Muscle layer of duodenum (tissue), 2 donors: ENCODE measurements at regions not wholly inside any gene's neighbourhood (a gene's known extent, or its start where the extent isn't known, plus 50 kb on each side); places are given as distances from the start of the nearest gene placed in this dataset.
A peak's percentile ranks its signal among the peaks of the same experiment; 100 is the strongest.
"Not testable (repeated sequence)": the region's sequence is repeated elsewhere in the genome, so short reads cannot be mapped to it uniquely, and the experiment has no call there.

Source experiments
- H3K27ac ChIP-seq: one replicate; pipeline ENCODE4 v1.7.0; 2013; ENCODE audit warnings: mild to moderate bottlenecking, low read length
- H3K27me3 ChIP-seq: one replicate; pipeline ENCODE4 v1.7.0; 2013; ENCODE audit warnings: low read depth, mild to moderate bottlenecking, control low read depth, low read length
- H3K36me3 ChIP-seq, 2 donors: one replicate each; pipeline ENCODE4 v1.7.0; 2013; ENCODE audit warnings: low read length in 2 of 2, control low read depth in 1 of 2, mild to moderate bottlenecking in 1 of 2; ENCODE audit not compliant: insufficient read depth in 2 of 2, control insufficient read depth in 1 of 2
- H3K4me1 ChIP-seq, 2 donors: one replicate each; pipeline ENCODE4 v1.7.0; 2013; ENCODE audit warnings: low read length in 2 of 2, mild to moderate bottlenecking in 2 of 2, control low read depth in 1 of 2, moderate library complexity in 1 of 2; ENCODE audit not compliant: insufficient read depth in 2 of 2, control insufficient read depth in 1 of 2
- H3K4me3 ChIP-seq, 2 donors: one replicate each; pipeline ENCODE4 v1.7.0; 2013; ENCODE audit warnings: low read length in 2 of 2, low read depth in 1 of 2, mild to moderate bottlenecking in 1 of 2
- H3K9me3 ChIP-seq, 2 donors: one replicate each; pipeline ENCODE4 v1.7.0; 2013; ENCODE audit warnings: low read length in 2 of 2, control low read depth in 1 of 2, mild to moderate bottlenecking in 1 of 2; ENCODE audit not compliant: control insufficient read depth in 1 of 2
- donor health status: healthy.

GRCh38 chr15:85196697-85197096 is 183.7 kb upstream of the AKAP13 start:
- not testable (repeated sequence) for H3K36me3 ChIP-seq, H3K4me1 ChIP-seq, H3K4me3 ChIP-seq, H3K9me3 ChIP-seq, H3K27ac ChIP-seq, H3K27me3 ChIP-seq

DNA sequence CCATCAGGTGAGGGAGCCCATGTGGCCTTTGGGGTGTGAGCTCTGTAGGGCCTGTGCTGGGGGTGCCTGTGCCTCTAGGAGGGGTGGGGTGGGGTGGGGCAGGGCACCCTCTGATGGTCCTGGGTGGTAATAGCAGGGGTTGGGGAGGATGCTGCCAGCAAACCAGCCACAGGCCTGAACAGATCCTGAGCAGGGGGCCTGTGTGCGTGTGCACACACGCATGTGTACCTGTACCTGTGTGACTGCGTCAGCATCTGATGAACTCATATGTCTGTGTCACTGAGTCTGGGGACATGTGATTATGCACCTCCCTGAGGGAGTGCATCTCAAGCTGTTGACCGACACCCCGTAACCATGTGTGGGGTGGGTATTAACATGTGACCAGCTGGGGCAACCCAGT is 182.8 kb upstream of the AKAP13 start:
- H3K4me1 ChIP-seq, H3K27me3 ChIP-seq, H3K27ac ChIP-seq: not testable (repeated sequence)

DNA sequence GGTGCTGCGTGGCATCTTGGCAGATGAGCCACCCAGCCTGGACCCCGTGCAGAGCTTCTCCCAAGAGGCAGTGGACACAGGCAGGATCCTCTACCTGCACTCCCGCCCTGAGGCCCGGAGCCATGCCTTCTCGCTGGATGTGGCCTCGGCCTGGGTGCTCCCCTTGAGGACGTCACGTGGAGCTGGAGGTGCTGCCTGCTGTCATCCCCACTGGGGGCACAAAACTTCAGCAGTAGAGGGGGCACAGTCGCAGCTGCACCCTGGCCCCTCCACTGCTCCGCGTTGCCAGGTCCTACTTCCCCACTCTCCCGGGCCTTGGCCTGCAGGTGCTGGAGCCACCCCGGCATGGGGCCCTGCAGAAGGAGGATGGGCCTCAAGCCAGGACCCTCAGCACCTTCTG is 182.0 kb upstream of the AKAP13 start:
- H3K36me3 ChIP-seq = not testable (repeated sequence)

More for the DNA sequence above, 182.8 kb upstream of the AKAP13 start:
- not testable (repeated sequence) for H3K9me3 ChIP-seq, H3K36me3 ChIP-seq, H3K4me3 ChIP-seq

GRCh38 chr15:85200215-85200614 is 180.2 kb upstream of the AKAP13 start:
- H3K4me3 ChIP-seq, H3K27ac ChIP-seq, H3K4me1 ChIP-seq, H3K9me3 ChIP-seq, H3K27me3 ChIP-seq, H3K36me3 ChIP-seq: not testable (repeated sequence)

More for the DNA sequence above, 182.0 kb upstream of the AKAP13 start:
- H3K27ac ChIP-seq, H3K4me3 ChIP-seq, H3K9me3 ChIP-seq, H3K4me1 ChIP-seq, H3K27me3 ChIP-seq: not testable (repeated sequence)

DNA sequence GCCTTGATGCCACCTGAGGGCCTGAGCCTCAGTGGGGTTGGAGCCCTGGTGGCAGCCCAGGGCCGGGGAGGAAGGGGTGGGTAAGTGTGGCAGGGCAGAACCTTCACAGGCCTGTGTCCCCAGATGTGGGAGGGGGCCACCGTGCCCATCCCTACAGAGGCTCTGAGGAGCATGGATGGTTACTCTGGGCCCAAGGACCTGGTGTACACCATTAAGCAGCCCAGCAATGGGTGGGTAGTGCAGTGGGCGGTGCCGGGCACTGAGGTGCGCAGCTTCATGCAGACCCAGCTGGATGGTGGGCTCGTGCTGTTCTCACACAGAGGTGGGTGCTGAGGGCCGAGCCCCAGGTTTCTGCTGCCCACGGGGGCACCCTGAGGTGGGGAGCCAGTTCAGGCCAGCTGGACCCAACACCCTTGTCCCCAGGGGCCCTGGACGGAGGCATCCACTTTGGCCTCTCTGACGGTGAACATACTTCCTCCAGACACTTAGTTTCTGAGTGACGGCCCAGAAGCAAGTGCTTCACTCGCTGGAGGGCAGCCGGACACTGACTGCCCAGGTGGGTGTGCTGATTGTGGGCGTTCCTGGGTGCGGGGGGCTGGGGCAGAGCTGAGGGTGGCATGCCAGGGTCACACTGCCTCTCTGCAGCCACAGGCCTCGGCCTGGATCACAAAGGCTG is 179.1 kb upstream of the AKAP13 start:
- H3K27ac ChIP-seq, H3K9me3 ChIP-seq, H3K4me3 ChIP-seq, H3K27me3 ChIP-seq, H3K4me1 ChIP-seq, H3K36me3 ChIP-seq: not testable (repeated sequence)

GRCh38 chr15:85204481-85204880 is 175.9 kb upstream of the AKAP13 start:
- H3K4me3 ChIP-seq, H3K27me3 ChIP-seq, H3K27ac ChIP-seq, H3K4me1 ChIP-seq, H3K9me3 ChIP-seq, H3K36me3 ChIP-seq: not testable (repeated sequence)

DNA sequence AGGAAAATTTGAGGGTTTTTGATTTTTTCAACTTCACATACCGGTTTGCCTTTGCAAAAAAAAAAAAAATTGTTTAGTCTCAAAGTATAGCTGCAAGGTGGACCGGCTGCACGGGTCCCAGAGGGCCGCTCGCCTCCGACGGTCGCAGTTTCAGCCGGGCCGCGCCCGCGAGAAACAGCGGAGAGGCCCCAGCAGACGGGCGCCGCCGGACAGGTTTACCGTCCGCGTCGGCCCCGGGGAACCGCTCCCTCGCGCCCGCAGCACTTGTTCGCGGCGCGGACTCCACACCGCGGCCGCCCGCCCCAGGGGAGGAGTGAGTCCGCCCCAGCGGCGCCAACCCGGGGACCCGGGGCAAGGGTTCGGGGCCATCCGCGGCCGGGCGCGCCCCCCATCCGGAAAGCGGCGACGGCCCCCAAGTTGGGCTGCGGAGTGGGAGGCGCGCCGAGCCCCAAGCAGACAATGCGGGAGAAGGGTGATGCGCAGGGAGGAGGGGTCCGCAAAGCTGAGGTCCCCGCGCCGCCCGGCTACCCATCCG is 146.5 kb upstream of the AKAP13 start:
- H3K27ac ChIP-seq, H3K27me3 ChIP-seq, H3K36me3 ChIP-seq, H3K4me3 ChIP-seq, H3K4me1 ChIP-seq, H3K9me3 ChIP-seq: not testable (repeated sequence)

DNA sequence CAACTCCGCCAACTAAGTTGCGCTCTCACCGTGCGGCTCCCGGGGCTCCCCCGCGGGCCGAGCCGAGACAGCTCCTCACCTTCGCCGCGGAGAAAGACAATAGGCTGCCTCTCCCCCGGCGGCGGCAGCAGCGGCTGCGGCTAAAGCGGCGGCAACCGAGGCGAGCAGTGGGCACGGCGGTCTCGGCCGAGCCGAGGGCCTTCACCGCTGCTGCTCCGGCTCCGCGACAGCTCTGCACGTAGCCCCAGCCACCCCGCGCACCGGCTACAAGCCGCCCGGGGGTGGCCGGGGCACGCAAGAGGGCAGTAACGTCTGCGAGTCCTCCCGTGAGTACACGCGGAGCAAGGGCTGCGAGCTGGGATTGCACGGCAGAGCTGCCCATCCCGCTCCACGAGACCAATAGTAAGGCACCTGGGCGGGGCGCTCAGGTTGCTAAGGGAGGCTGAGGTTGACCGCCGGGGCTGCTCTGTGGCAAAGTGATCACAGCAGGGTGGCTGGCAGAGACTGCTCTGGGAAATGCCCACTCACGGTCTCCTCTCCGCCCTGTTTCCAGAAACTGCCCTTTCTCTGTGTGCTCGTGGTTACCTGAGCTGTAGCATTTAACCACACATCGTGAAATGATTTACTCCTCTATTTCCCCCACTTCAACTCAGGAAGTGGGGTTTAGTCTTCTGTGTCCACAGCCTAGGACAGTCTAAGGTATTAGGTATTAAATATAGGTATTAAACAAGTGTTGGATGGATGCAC is 145.8 kb upstream of the AKAP13 start:
- peak overlapping the region in 1 of 2 donors; percentile 11 for H3K4me3 ChIP-seq
- H3K4me1 ChIP-seq, H3K27me3 ChIP-seq, H3K27ac ChIP-seq, H3K36me3 ChIP-seq, H3K9me3 ChIP-seq: not testable (repeated sequence)

DNA sequence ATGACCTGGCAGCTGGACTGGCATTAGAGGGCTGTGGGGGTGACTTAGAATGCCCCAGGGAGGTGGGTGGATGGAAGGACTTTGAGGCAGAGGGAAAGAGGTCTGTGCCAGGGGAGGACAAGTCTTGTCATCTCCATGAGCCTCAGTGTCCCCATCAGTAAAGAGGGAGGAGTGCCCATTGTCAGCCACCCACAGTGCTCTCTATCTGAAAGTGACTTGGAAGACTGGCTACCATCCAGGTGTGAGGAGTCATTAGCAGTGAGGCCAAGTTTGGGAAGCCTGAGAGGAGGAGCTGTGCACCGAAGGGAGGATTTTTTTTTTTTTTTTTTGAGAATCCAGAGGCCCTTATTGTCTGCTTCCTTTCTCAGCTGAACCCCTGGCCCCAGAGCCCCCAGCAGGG is 136.3 kb upstream of the AKAP13 start:
- H3K27ac ChIP-seq, H3K4me3 ChIP-seq, H3K4me1 ChIP-seq, H3K9me3 ChIP-seq, H3K27me3 ChIP-seq, H3K36me3 ChIP-seq: not testable (repeated sequence)

DNA sequence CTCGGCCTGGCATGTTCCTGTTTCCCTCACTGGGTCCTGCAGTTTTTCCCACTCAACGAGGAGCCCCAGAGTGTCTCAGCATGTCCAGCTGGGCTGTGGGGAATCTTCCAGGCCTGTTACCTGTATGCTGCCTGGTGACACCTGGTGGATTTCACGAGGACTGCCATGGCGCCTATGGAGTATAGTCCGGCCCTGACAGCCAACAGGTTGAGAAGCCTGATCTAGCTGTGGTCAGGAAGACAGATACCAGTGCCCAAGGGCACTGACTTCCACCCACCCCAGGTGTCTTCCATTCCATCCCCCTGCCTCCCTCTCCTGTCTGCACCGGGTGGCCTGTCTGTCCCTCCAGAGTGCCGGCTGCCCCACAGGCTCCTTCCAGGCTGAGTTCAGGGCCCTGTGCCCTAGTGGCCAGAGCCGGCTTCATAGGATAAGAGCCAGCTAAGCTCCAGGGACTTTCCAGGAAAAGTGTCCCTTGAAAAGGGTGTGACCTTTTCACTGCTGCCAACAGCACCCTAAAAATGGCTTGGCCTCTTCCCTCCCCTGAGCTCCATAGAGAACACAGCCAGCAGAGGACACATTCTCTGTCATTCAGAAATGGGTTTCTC is 129.4 kb upstream of the AKAP13 start:
- H3K27ac ChIP-seq, H3K4me3 ChIP-seq, H3K4me1 ChIP-seq, H3K36me3 ChIP-seq, H3K9me3 ChIP-seq, H3K27me3 ChIP-seq: not testable (repeated sequence)

- H3K27me3 ChIP-seq, H3K36me3 ChIP-seq, H3K4me3 ChIP-seq, H3K27ac ChIP-seq, H3K9me3 ChIP-seq: not testable (repeated sequence)
- H3K4me1 ChIP-seq = peaks cover 0 to 13% of the 10 kb centered on the region in 2 donors
These were observed 127.0 kb upstream of the AKAP13 start for GRCh38 chr15:85253196-85253915.
